Loucy (cell line): ENCODE measurements at regions not wholly inside any gene's neighbourhood (a gene's known extent, or its start where the extent isn't known, plus 50 kb on each side); places are given as distances from the start of the nearest gene placed in this dataset.

ENCODE experiments used
- H2AFZ ChIP-seq: fragments of 200-600 bp; sonication (generic); 2 replicates; pipeline ENCODE4 v1.6.0; 2016; ENCODE audit warnings: antibody characterized with exemption, mild to moderate bottlenecking, low read length, moderate library complexity
- H3F3A ChIP-seq: fragments of 200-600 bp; 2 replicates; pipeline ENCODE4 v1.6.0; 2016; ENCODE audit warnings: antibody characterized with exemption, low read depth, mild to moderate bottlenecking
- H3K27me3 ChIP-seq: fragments of 200-600 bp; sonication (generic); 2 replicates; pipeline ENCODE4 v1.6.1; 2014; ENCODE audit warnings: low read length, mild to moderate bottlenecking; ENCODE audit not compliant: insufficient read depth, poor library complexity, severe bottlenecking
- H3K36me3 ChIP-seq: fragments of 200-600 bp; sonication (generic); 2 replicates; pipeline ENCODE4 v1.6.1; 2016; ENCODE audit warnings: low read length; ENCODE audit not compliant: insufficient read depth
- H3K4me1 ChIP-seq: fragments of 200-600 bp; sonication (generic); 2 replicates; pipeline ENCODE4 v1.5.1; 2014; ENCODE audit warnings: low read length, mild to moderate bottlenecking; ENCODE audit not compliant: insufficient read depth, poor library complexity, severe bottlenecking
- H3K4me2 ChIP-seq: fragments of 200-600 bp; sonication (generic); 2 replicates; pipeline ENCODE4 v1.6.0; 2014; ENCODE audit warnings: antibody characterized with exemption, low read length, low read depth, mild to moderate bottlenecking; ENCODE audit not compliant: poor library complexity, severe bottlenecking
- H3K4me3 ChIP-seq: fragments of 200-600 bp; sonication (generic); 2 replicates; pipeline ENCODE4 v1.5.1; 2014; ENCODE audit warnings: low read length, mild to moderate bottlenecking, mixed read lengths; ENCODE audit not compliant: poor library complexity, severe bottlenecking
- H3K79me2 ChIP-seq: fragments of 200-600 bp; sonication (generic); 2 replicates; pipeline ENCODE4 v1.6.1; 2014; ENCODE audit warnings: low read length; ENCODE audit not compliant: insufficient read depth
- H3K9ac ChIP-seq: fragments of 200-600 bp; sonication (generic); 2 replicates; pipeline ENCODE4 v1.6.0; 2014; ENCODE audit warnings: mild to moderate bottlenecking, low read depth, low read length, moderate library complexity; ENCODE audit not compliant: poor library complexity, severe bottlenecking
- H3K9me2 ChIP-seq: fragments of 200-600 bp; sonication (generic); replicated peaks from 2 replicates; pipeline ENCODE4 v1.6.1; 2016; ENCODE audit warnings: low read depth, low read length, mixed read lengths
- H3K9me3 ChIP-seq: fragments of 200-600 bp; sonication (generic); 2 replicates; pipeline ENCODE4 v1.6.1; 2014; ENCODE audit warnings: mild to moderate bottlenecking, antibody characterized with exemption, low read length, low read depth; ENCODE audit not compliant: insufficient read depth
- H4K20me1 ChIP-seq: fragments of 200-600 bp; sonication (generic); 2 replicates; pipeline ENCODE4 v1.6.0; 2014; ENCODE audit warnings: antibody characterized with exemption, low read length, mild to moderate bottlenecking; ENCODE audit not compliant: insufficient read depth, poor library complexity, severe bottlenecking
- EZH2phosphoT487 ChIP-seq: fragments of 200-600 bp; IDR thresholded peaks from 2 replicates; pipeline ENCODE4 v1.6.1; 2018; ENCODE audit warnings: antibody characterized with exemption, mild to moderate bottlenecking, moderate library complexity, borderline replicate concordance
- TF ChIP-seq, protein P1 (sequence below): fragments of 200-600 bp; sonication (generic); conservative IDR thresholded peaks from 2 replicates; pipeline ENCODE4 v1.5.1; 2014; ENCODE audit warnings: mild to moderate bottlenecking, antibody characterized with exemption, low read length

DNA sequence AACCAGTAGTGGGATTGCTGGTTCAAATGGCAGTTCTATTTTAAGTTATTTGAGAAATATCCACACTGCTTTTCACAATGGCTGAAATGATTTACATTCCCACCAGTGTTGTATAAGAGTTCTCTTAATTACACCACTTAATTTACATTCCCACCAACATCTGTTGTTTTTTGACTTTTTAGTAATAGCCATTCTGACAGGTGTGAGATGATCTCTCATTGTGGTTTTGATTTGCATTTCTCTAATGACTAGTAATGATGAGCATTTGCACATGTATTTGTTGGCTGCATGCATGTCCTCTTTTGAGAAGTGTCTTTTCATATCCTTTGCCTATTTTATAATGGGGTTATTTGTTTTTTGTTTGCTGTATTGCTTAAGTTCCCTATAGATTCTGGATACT, 688.3 kb downstream of the PRR16 start:
- no peaks in the 10 kb centered on the region for H3K4me1 ChIP-seq
- no peaks in the 10 kb centered on the region for H4K20me1 ChIP-seq
- H3F3A ChIP-seq = no peaks in the 10 kb centered on the region
- H3K4me3 ChIP-seq = no peak overlapping the region
- H3K9ac ChIP-seq = no peak overlapping the region
- TF ChIP-seq, protein P1, sequence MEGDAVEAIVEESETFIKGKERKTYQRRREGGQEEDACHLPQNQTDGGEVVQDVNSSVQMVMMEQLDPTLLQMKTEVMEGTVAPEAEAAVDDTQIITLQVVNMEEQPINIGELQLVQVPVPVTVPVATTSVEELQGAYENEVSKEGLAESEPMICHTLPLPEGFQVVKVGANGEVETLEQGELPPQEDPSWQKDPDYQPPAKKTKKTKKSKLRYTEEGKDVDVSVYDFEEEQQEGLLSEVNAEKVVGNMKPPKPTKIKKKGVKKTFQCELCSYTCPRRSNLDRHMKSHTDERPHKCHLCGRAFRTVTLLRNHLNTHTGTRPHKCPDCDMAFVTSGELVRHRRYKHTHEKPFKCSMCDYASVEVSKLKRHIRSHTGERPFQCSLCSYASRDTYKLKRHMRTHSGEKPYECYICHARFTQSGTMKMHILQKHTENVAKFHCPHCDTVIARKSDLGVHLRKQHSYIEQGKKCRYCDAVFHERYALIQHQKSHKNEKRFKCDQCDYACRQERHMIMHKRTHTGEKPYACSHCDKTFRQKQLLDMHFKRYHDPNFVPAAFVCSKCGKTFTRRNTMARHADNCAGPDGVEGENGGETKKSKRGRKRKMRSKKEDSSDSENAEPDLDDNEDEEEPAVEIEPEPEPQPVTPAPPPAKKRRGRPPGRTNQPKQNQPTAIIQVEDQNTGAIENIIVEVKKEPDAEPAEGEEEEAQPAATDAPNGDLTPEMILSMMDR = no peak
- TF ChIP-seq EZH2phosphoT487 = no peak
- no peak overlapping the region for H3K4me2 ChIP-seq
- H3K79me2 ChIP-seq = no peaks in the 10 kb centered on the region
- H3K9me3 ChIP-seq = no peaks in the 10 kb centered on the region
- H2AFZ ChIP-seq = no peak overlapping the region
- no peaks in the 10 kb centered on the region for H3K27me3 ChIP-seq
- no peaks in the 10 kb centered on the region for H3K9me2 ChIP-seq
- no peaks in the 10 kb centered on the region for H3K36me3 ChIP-seq

DNA sequence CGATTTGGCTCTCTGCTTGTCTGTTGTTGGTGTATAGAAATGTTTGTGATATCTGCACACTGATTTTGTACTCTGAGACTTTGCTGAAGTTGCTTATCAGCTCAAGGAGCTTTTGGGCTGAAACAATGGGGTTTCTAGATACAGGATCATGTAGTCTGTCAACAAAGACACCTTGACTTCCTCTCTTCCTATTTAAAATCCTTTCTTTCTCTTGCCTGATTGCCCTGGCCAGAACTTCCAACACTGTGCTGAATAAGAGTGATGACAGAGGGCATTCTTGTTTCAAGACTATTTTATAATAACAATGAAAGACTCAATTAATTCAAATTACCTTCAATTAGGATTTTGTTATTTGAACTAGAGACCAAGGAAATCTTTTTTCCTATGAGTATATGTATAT, 692.5 kb downstream of the PRR16 start:
- no peak for TF ChIP-seq EZH2phosphoT487
- TF ChIP-seq, protein P1 = no peak
- Histone ChIP-seq H3K27me3 (no peaks in the 10 kb centered on the region), H3K4me3 (no peak overlapping the region), H3K4me1 (no peaks in the 10 kb centered on the region), H3K36me3 (no peaks in the 10 kb centered on the region), H3F3A (no peaks in the 10 kb centered on the region), H3K9me2 (no peaks in the 10 kb centered on the region), H2AFZ (no peak overlapping the region), H3K4me2 (no peak overlapping the region), H3K9ac (no peak overlapping the region), H4K20me1 (no peaks in the 10 kb centered on the region), H3K9me3 (no peaks in the 10 kb centered on the region), H3K79me2 (no peaks in the 10 kb centered on the region)

DNA sequence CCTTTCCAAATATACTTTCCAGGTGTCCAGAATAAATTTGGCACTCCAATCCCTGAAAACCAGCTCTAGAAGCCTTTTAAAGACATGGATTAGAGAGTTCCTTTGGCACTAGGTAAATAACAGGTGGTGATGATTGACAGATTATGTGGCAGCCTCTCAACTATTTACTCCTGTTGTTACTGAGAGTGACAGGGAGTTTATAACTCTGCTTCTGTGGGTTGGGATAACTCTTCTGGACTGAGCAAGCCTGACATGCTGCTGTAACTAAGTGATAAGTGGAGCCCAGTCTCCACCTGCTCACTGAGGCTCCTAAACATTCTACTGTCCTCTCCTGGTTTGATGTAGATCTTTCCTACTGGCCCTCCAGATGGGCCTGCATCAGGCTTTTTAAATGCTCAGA, 693.2 kb upstream of the FTMT start:
- H3K36me3 ChIP-seq = no peaks in the 10 kb centered on the region
- H3F3A ChIP-seq = no peaks in the 10 kb centered on the region
- no peak overlapping the region for H3K9ac ChIP-seq
- TF ChIP-seq, protein P1 = no peak
- TF ChIP-seq EZH2phosphoT487 = no peak
- no peaks in the 10 kb centered on the region for H3K4me1 ChIP-seq
- H3K27me3 ChIP-seq = no peaks in the 10 kb centered on the region
- H4K20me1 ChIP-seq = no peaks in the 10 kb centered on the region
- no peak overlapping the region for H3K4me3 ChIP-seq
- no peaks in the 10 kb centered on the region for H3K79me2 ChIP-seq
- no peak overlapping the region for H2AFZ ChIP-seq
- no peak overlapping the region for H3K4me2 ChIP-seq
- no peaks in the 10 kb centered on the region for H3K9me3 ChIP-seq
- H3K9me2 ChIP-seq = no peaks in the 10 kb centered on the region
